ENCODE measurements at regions not wholly inside any gene's neighbourhood (a gene's known extent, or its start where the extent isn't known, plus 50 kb on each side); places are given as distances from the start of the nearest gene placed in this dataset.
"Not testable (repeated sequence)": the region's sequence is repeated elsewhere in the genome, so short reads cannot be mapped to it uniquely, and the experiment has no call there.

DNA sequence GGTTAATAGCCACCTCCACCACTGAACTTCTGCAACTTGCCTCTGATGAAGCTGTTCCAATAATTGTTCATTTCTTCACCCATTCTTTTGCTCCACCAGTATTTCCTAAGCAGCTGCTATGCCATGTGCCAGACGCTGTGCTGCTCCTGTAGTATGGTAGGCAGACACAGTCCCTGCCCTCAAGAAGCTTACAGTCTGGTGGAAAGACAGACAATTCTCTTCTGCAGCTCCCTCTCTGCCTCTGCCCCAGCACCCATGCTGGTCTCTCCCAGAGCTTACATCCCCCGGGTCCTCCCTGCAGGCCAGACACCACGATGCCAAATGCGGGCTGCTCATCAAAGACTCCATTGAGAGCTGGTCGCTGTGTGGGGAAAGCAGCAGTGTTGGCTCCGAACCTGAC, 111.6 kb upstream of the ESRRB start:
- DNase-seq: no peak

DNA sequence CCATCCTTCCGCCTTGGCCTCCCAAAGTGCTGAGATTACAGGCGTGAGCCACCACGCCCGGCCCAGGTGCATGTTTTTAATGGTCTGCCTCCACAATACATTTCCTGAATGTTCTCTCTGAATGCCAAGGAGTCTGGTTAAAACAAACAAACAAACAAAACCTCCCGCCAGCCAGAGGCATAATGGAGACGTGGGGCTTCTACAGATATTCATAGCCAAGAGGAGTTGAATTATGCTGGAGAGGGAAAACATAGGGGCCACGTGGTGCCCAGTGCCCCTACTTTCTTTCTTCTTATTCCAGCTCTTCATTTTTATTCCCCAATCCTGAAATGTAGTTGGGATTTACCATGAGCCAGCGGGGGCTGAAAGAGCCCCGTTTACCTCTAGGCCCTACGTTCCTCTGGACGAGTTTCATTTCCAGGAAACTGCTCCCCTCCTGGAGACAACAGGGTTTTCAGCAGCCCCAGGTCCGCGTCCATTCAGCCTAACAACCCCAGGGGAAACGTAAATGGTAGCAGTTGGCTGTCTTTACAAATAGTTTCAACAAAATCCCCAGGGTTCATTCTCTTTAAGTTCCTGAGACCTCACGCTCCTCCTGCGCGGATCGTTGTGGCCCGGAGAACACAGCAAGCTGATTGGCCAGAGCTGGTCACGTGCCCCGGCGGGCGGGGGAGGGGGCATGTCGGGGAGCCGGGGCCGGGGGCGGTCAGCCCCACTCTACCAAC, 108.5 kb upstream of the ESRRB start:
- peak; percentile 71 for DNase-seq

- no peak for DNase-seq
Measured at GRCh38 chr14:76268047-76268431, 107.9 kb upstream of the ESRRB start.

- no peak for DNase-seq
Measured at GRCh38 chr14:76268700-76269099, 107.2 kb upstream of the ESRRB start.

GRCh38 chr14:76271041-76271755, 104.7 kb upstream of the ESRRB start:
- DNase-seq: no peak

DNA sequence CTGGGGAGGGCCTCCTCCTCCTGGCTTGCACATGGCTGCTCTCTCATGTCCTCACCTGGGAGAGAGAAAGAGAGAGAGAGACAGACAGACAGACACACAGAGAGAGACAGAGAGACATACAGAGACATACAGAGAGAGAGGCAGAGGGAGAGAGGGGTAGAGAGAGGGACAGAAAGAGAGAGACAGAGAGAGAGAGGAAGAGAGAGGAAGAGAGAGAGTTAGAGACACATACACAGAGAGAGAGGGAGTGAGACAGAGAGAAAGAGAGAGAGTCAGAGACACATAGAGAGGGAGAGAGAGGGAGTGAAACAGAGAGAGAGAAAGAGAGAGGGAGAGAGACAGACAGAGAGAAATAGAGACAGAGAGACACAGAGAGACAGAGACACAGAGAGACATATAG, 103.6 kb upstream of the ESRRB start:
- DNase-seq: no peak

DNA sequence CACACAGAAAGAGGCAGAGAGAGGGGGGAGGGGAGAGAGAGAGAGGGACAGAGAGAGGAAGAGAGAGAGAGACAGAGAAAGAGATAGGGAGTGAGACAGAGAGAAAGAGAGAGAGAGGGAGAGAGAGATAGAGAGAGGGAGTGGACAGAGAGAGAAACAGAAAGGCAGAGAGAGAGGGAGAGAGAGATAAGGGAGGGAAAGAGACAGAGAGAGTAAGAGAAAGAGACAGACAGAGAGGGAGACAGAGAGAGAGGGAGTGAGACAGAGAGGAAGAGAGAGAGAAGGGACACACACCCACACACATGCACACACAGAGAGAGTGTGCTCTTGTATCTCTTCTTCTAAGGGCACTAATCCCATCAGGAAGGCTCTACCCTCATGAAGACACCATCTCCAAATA, 103.2 kb upstream of the ESRRB start:
- no peak for DNase-seq

DNA sequence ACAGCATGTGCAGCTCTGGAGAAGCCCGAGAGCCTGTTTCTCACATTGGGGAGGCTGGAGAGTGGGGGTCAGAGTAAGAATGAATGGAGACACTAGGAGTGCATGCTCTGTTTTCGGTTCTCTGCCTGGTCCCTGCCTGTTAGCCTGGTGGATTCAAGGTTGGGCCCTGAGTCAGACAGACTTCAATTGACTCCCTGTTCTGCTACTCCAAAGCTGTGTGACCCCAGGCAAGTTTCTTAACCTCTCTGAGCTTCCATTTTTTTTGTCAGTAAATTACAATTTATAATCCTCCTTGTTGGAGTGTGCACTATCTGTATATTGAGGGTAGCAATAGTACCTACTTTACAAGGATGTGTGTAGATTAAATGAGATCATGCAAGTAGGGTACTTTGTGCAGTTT, 102.6 kb upstream of the ESRRB start:
- no peak for DNase-seq

DNA sequence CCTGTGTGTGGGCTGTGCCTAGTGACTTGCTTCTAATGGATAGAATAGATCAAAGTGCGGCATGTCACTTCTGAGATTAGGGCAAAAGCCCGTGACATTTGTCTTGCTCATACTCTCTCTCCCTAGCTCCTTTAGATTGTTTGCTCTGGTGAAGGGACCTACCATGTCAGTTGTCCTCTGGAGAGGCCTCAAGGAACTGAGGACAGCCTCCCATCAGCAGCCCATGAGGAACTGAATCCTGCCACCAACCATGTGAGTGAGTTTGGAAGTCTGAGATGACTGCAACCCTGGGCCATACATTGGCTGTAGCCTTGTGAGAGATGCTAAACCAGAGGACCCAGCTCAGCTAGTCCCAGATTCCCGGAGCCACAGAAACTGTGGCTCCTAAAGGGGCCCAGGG, 101.6 kb upstream of the ESRRB start:
- DNase-seq: no peak

- DNase-seq: no peak
Measured at GRCh38 chr14:76277586-76278130, 98.3 kb upstream of the ESRRB start.

GRCh38 chr14:76280221-76280620, 95.7 kb upstream of the ESRRB start:
- DNase-seq: no peak

DNA sequence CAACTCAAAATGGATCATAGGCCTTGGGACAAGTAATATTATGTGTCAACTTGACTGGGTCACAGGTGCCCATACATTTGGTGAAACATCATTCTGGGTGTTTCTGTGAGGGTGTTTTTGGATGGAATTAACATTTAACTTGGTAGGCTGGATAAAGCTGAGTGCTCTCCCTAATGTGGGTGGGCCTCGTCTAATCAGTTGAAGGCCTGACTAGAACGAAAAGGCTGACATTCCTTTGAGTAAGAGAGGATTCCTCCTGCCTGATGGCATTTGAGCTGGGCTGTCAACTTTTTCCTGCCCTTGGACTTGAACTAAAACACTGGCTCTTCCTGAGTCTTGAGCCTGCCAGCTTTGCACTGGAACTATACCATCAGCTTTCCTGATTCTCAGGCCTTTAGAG, 93.4 kb upstream of the ESRRB start:
- no peak for DNase-seq

DNA sequence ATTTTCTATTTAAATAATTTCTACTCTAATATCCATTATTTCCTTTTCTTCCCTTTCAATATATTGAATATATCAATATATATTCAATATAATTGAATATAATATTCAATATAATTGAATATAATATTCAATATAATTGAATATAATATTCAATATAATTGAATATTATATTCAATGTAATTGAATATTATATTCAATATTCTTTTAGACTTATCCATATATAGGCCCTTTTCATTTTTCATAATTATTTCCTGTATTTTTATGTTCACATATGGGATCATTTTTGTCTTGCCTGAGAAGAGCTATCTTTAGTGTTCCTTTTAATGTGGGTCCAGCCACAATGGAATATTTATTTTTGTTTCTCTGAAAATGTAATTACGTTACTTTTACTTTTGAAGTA, 88.9 kb upstream of the ESRRB start:
- no peak for DNase-seq

GRCh38 chr14:76289276-76289675, 86.7 kb upstream of the ESRRB start:
- no peak for DNase-seq

DNA sequence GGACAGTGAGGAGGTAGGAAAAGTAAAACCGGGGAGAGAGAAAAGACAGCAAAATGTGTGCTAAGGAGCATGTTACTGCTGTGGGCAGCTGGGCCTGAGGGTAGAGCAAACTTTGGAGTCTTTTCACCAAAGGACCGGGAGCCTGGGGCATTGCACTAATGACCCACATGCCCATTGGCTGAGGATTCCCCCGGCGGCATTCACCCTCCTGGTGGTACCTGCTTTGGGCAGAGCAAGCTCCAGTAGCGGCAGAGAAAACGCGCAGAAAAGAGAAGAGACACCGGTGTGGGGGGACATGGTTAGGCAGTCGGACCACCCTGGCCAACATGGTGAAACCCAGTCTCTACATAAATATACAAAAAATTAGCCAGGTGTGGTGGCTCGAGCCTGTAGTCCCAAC, 83.4 kb upstream of the ESRRB start:
- no peak for DNase-seq

- DNase-seq: no peak
Measured at GRCh38 chr14:76293221-76293620, 82.7 kb upstream of the ESRRB start.

GRCh38 chr14:76293923-76294322, 82.0 kb upstream of the ESRRB start:
- no peak for DNase-seq

DNA sequence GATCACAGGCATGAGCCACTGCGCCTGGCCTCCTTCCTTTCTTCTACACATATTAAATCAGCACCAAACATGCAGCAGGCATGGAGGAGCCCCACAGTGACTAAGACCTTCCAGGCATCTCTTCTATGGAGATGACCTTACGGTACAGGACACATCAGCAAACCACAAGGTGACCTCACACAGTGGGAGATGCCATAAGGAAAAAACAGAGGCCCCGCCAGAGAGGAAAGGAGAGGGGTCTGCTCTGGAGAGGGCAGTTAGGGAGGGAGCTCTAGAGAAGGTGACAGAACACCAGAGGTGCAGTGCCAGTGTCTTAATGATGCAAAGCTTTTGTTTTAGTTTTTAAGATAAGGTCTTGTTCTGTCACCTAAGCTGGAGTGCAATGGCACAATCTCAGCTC, 81.1 kb upstream of the ESRRB start:
- no peak for DNase-seq

DNA sequence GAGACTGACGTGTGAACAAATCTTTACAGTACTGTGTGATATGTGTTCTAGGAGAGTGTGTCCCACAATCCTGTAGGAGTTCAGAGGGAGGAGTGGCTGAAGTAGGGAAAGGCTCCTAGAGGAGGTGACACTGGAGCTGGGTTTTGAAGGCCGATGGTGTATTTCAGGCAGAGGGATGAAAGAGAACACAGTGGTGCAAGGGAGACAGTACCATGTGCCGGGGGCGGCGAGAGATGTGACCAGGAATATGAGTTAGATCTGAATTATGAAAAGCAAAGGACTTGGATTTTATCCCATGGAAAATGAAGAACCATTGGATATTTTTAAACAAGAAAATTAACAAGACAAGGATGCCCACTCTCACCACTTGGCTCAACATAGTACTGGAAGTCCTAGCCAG, 77.0 kb upstream of the ESRRB start:
- DNase-seq: no peak

DNA sequence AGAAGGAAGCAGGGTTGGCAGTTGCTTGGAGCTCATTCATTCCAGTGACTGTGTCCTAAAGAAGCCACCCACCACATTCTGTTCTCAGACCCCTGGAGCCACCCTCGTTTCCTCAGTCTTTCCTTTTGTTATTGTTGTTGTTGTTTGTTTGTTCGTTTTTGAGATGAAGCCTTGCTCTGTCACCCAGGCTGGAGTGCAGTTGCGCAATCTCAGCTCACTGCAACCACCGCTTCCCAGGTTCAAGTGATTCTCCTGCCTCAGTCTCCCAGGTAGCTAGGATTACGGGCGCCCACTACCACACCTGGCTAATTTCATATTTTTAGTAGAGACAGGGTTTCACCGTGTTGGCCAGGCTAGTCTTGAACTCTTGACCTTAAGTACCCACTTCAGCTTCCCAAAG, 72.7 kb upstream of the ESRRB start:
- DNase-seq: not testable (repeated sequence)

DNA sequence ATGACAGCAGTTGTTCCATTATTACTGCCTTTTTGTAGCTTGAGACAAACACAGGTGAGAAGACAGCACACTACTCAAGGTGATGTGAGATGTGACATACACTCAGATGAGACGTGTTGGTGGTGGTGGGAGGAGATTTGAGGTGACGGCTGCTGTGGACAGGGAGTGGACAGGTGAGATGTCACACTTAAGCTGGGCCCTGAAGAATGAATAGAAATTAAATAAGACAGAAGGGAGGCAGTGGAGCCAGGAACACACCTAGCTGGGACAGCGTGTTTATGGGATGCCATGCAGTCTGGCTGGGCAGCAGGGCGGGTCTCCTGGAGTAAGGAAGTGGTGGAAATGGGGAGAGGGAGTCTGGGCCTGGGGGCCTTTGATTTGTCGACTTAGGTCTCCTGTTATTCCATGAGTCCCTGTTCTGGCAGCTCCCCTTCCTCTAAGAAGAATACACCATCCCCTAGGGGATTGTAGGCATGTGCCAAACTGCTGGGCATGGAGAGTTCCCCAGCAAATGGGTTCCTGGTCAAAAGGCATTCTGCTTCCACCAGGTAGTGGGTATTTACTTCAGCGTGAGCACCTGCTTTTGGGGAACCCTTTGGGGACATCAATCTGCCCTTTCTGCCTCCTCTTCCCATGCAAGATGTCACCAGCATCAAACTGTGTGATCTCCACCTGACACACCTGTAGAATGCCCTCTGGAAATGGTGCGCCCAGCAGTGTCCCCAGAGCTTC, 71.2 kb upstream of the ESRRB start:
- DNase-seq: no peak

DNA sequence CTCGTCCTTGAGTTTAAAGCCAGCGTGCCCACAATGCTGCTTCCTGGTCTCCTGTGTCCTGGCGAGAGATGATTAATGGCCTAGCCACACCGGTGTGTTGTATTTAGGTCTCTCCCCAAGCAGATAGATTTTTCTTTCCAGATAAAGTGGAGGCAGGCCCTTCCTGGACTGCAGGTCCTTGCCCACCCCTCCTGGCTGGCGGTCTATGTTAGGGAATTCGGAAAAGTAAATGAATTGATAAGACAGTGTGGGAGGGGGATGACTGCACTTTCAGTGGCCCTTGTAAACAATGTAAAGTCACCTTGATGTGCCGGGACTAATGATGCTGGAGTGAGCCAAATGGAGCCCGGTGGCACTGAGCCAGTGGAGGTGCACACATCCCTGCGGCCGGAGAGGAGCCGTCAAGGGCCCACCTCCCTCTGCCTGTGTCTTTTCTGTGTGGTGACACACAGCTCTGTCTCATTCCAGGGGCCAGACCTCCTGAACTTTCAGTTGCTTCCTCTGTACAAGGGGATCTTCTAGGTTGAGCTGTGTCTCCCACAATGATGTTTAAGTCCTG, 70.6 kb upstream of the ESRRB start:
- no peak for DNase-seq

- DNase-seq: no peak
Measured at GRCh38 chr14:76306131-76306530, 69.8 kb upstream of the ESRRB start.
